Esophagus muscularis mucosa (tissue), 4 donors: ENCODE measurements at regions not wholly inside any gene's neighbourhood (a gene's known extent, or its start where the extent isn't known, plus 50 kb on each side); places are given as distances from the start of the nearest gene placed in this dataset.

Experiments
- DNase-seq: peaks from one replicate; pipeline ENCODE4 v3.0.0-alpha.2; 2017; ENCODE audit errors: extremely low spot score
- H3K27ac ChIP-seq, 4 donors: fragments of 200-600 bp; sonication (generic); replicated peaks in 1 of 4; 1 replicate in 3 of 4; 2 replicates in 1 of 4; pipeline ENCODE4 v1.5.1; 2016 to 2019; ENCODE audit warnings: mild to moderate bottlenecking in 1 of 4
- H3K27me3 ChIP-seq, 4 donors: fragments of 200-600 bp; sonication (generic); one replicate each; pipeline versions ENCODE4 v1.5.1 to v1.6.0; 2016 to 2019
- H3K36me3 ChIP-seq, 4 donors: fragments of 200-600 bp; sonication (generic); one replicate each; pipeline ENCODE4 v1.5.1; 2016 to 2019
- H3K4me1 ChIP-seq, 4 donors: fragments of 200-600 bp; sonication (generic); one replicate each; pipeline ENCODE4 v1.5.1; 2016 to 2019
- H3K4me3 ChIP-seq, 4 donors: fragments of 200-600 bp; sonication (generic); 1 replicate in 2 of 4; 2 replicates in 2 of 4; pipeline ENCODE4 v1.5.1; 2016 to 2019; ENCODE audit warnings: mild to moderate bottlenecking in 4 of 4, moderate library complexity in 1 of 4
- H3K9me3 ChIP-seq, 4 donors: fragments of 200-600 bp; sonication (generic); 1 replicate in 3 of 4; 2 replicates in 1 of 4; pipeline ENCODE4 v1.5.1; 2016 to 2019
- EP300 ChIP-seq: sonication (generic); formaldehyde crosslinking; IDR thresholded peaks from one replicate; pipeline ENCODE4 v1.6.1; 2017; ENCODE audit warnings: antibody characterized with exemption
- POLR2A ChIP-seq: fragments of 450-650 bp; IDR thresholded peaks from one replicate; pipeline ENCODE4 v1.6.1; 2017; ENCODE audit warnings: antibody characterized with exemption, moderate library complexity, mild to moderate bottlenecking, low read depth
- POLR2AphosphoS5 ChIP-seq, 2 donors: sonication (generic); formaldehyde crosslinking; IDR thresholded peaks; one replicate each; pipeline ENCODE4 v1.6.1; 2017; ENCODE audit warnings: antibody characterized with exemption in 2 of 2
- WGBS: methylation state at CpG from one replicate; pipeline ENCODE4 v1.1.5; 2018; 5-methylcytosine and 5-hydroxymethylcytosine counted together
- intact Hi-C: fragments of 100-400 bp; cut with DNase I; formaldehyde crosslinking; loops from one replicate; pipeline ENCODE4 v1.15.1; 2023
- TF ChIP-seq, protein P1 (sequence below), 3 experiments: fragments of 200-600 bp in 2 of 3; fragments of 450-650 bp in 1 of 3; sonication (generic) in 2 of 3; IDR thresholded peaks; one replicate each; pipeline ENCODE4 v1.5.1; 2017 to 2019; ENCODE audit warnings: antibody characterized with exemption in 3 of 3, mild to moderate bottlenecking in 2 of 3, moderate library complexity in 1 of 3

DNA sequence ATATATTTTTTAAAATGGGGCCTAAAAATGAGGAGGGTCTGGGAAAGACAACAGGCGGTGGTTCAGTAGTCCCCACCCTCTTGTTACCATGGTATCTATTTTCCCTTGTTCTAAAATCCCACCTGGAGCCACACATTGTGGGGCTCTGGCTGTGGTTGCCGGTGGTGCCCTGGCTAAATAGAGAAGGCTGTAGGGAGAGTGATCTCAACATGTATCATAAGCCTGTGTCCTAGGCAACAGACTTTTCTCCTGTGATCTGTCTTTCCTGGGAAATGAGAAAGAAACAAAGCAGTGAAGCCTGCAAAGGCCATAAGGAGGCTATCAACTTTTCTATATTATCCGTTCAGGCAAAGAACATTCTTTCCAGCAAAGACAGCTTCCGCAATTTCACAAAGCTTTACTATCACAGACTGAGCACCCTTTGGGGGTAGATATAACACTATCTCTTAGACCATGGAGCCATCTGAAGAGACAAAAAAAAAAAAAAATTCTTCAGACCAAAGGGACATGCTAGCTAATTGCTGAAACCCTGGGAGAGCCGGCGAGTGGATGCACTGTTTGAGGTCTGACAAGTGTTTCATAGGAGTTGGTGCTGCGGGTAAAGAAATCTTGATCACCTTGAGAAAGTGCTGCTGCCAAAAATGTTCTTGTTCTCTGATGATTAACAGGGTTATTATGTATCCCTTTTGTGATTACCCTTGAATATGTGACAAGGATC is 879.2 kb upstream of the DDX18 start:
- no peak for DNase-seq
- no peaks in the 10 kb centered on the region for H3K27me3 ChIP-seq

DNA sequence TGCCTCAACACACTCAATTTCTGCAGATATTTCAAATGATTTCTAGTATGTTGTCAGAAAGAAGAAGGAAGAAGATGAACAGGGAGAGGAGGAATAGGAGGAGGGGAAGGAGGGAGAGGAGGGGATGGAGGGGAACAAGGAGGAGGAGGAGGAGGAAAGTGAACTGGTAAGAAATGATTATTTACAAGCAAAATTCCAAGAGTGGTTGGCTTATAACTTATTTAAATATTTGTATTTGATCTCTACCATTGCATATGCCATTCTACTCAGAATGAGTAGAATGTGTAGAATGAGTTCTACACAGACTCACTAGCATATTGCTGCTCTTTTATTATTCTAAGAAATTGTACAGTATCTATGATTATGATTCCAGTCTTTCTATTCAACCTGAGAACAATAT is 866.2 kb upstream of the DDX18 start:
- H3K27ac ChIP-seq: no peak overlapping the region
- TF ChIP-seq, protein P1, sequence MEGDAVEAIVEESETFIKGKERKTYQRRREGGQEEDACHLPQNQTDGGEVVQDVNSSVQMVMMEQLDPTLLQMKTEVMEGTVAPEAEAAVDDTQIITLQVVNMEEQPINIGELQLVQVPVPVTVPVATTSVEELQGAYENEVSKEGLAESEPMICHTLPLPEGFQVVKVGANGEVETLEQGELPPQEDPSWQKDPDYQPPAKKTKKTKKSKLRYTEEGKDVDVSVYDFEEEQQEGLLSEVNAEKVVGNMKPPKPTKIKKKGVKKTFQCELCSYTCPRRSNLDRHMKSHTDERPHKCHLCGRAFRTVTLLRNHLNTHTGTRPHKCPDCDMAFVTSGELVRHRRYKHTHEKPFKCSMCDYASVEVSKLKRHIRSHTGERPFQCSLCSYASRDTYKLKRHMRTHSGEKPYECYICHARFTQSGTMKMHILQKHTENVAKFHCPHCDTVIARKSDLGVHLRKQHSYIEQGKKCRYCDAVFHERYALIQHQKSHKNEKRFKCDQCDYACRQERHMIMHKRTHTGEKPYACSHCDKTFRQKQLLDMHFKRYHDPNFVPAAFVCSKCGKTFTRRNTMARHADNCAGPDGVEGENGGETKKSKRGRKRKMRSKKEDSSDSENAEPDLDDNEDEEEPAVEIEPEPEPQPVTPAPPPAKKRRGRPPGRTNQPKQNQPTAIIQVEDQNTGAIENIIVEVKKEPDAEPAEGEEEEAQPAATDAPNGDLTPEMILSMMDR (IDR thresholded peaks at IDR 0.05): no peak
- TF ChIP-seq EP300 (no peak), POLR2A (no peak), POLR2AphosphoS5 (IDR thresholded peaks at IDR 0.05) (no peak)
- H3K4me3 ChIP-seq: no peak overlapping the region
- H3K36me3 ChIP-seq: no peaks in the 10 kb centered on the region
- intact Hi-C loops: no loop called here
- H3K27me3 ChIP-seq: no peaks in the 10 kb centered on the region
- no peak for DNase-seq
- H3K4me1 ChIP-seq: no peaks in the 10 kb centered on the region
- H3K9me3 ChIP-seq: no peaks in the 10 kb centered on the region

More for the DNA sequence above, 879.2 kb upstream of the DDX18 start:
- intact Hi-C loops: no loop called here
- no peak overlapping the region for H3K4me3 ChIP-seq
- no peaks in the 10 kb centered on the region for H3K36me3 ChIP-seq
- peaks cover 0 to 11% (median 4%) of the 10 kb centered on the region in 4 donors for H3K9me3 ChIP-seq
- WGBS: 59% methylated on average over 7 of the region's 7 CpGs
- no peak overlapping the region for H3K27ac ChIP-seq
- TF ChIP-seq POLR2A: no peak
- TF ChIP-seq, protein P1 (IDR thresholded peaks at IDR 0.05): no peak
- TF ChIP-seq EP300: no peak
- H3K4me1 ChIP-seq: no peaks in the 10 kb centered on the region

- H3K27me3 ChIP-seq: no peaks in the 10 kb centered on the region
- no peak for DNase-seq
- no peak overlapping the region for H3K27ac ChIP-seq
- H3K36me3 ChIP-seq: no peaks in the 10 kb centered on the region
- 85% methylated on average over 3 of the region's 3 CpGs for WGBS
- H3K4me3 ChIP-seq: no peak overlapping the region
- TF ChIP-seq, protein P1 (IDR thresholded peaks at IDR 0.05): no peak
- TF ChIP-seq POLR2AphosphoS5 (IDR thresholded peaks at IDR 0.05) (no peak), POLR2A (no peak), EP300 (no peak)
- intact Hi-C loops: no loop called here
- no peaks in the 10 kb centered on the region for H3K4me1 ChIP-seq
- no peaks in the 10 kb centered on the region for H3K9me3 ChIP-seq
Observed at GRCh38 chr2:116949249-116949648, 865.2 kb upstream of the DDX18 start.

GRCh38 chr2:116952254-116952653 is 862.2 kb upstream of the DDX18 start:
- Histone ChIP-seq H3K36me3 (no peaks in the 10 kb centered on the region), H3K9me3 (peaks cover 0 to 15% (median 6%) of the 10 kb centered on the region in 4 donors), H3K27ac (no peak overlapping the region), H3K4me1 (no peaks in the 10 kb centered on the region), H3K27me3 (no peaks in the 10 kb centered on the region), H3K4me3 (no peak overlapping the region)
- 39% methylated on average over 4 of the region's 4 CpGs for WGBS
- TF ChIP-seq POLR2AphosphoS5 (IDR thresholded peaks at IDR 0.05) (no peak), EP300 (no peak), POLR2A (no peak)
- TF ChIP-seq, protein P1 (IDR thresholded peaks at IDR 0.05): no peak
- intact Hi-C loops: no loop called here
- no peak for DNase-seq

GRCh38 chr2:116955646-116956045 is 858.8 kb upstream of the DDX18 start:
- WGBS: 60% methylated on average over 2 of the region's 2 CpGs
- no peak overlapping the region for H3K27ac ChIP-seq
- TF ChIP-seq POLR2A: no peak
- TF ChIP-seq EP300: no peak
- no peak for TF ChIP-seq POLR2AphosphoS5 (IDR thresholded peaks at IDR 0.05)
- TF ChIP-seq, protein P1 (IDR thresholded peaks at IDR 0.05): no peak

More at GRCh38 chr2:116955646-116956045, 858.8 kb upstream of the DDX18 start:
- peaks cover 0 to 15% (median 6%) of the 10 kb centered on the region in 4 donors for H3K9me3 ChIP-seq
- no peaks in the 10 kb centered on the region for H3K4me1 ChIP-seq
- intact Hi-C loops: no loop called here
- DNase-seq: no peak
- no peaks in the 10 kb centered on the region for H3K27me3 ChIP-seq
- H3K4me3 ChIP-seq: no peak overlapping the region
- H3K36me3 ChIP-seq: no peaks in the 10 kb centered on the region
